ENCODE measurements at regions not wholly inside any gene's neighbourhood (a gene's known extent, or its start where the extent isn't known, plus 50 kb on each side); places are given as distances from the start of the nearest gene placed in this dataset.

DNA sequence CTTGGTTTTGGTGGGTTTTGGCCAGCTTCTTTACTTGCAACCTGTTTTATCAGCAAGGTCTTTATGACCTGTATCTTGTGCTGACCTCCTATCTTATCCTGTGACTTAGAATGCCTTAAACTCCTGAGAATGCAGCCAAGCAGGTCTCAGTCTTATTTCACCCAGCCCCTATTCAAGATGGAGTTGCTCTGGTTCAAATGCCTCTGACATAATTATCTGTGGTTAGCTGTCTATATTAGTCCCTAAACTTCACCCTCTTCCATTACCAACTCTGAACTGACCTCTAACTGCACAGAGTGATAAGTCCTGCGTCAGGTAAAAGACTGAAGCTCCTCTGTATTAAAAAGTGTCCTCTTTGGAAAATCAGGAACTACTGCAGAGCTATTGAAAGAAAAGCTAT, 61.9 kb upstream of the CD96 start:
- no peak for DNase-seq

DNA sequence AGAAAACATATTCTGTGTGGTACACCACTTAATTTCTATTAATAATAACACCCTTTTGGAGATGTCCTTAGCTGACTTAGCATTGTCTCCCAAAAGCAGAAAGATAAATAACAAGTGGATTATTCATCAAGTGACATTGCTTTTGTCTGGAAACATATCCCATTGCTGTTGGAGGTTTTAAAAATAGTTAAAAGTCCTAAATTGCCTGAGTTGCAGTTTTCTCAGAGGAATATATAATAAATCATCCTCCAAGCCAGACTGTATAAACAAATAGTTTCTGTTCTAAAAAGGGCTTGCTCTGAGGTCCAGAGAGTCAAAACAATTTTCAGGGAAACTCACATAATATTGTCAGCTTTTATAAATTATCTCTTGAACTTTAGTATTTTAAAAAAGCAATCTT, 60.4 kb upstream of the CD96 start:
- DNase-seq = no peak

DNA sequence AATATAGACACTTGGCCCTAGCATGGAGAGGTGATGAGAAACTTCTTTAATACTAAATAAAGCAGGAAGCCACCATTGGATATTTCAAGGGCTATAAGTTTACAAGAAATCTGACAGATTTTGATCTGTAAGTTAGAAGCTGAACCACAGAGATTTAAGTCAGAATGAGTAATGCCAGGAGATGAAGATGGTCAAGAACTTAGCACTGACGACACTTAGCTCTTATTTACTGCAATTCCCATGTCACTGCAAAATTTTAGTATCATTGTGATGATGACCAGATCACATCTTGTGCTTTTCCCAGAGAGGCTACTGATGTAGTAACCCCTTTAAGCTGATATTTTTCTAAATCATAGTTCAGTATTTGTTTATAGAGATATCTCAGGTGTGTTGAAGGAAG, 59.4 kb upstream of the CD96 start:
- no peak for DNase-seq

DNA sequence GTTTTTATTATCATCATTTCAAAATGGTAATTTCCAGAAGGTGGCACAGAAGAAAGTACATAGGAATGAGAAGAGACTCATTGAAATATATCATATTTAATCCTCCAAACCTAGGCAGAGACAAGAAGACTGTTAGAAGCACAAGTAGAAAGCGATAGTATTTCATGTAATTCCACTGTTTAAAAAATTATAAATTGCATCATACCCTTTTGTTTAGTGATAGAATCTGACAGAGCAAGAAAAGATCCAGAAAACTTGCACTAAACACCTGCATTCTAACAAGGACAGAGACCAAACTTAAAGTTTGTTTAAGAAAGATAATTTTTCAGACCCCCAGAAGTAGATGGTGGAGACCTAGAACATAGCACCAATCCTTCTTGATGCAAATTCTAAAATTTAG, 56.9 kb upstream of the CD96 start:
- DNase-seq = no peak
